DMS53 (cell line): ENCODE measurements at regions not wholly inside any gene's neighbourhood (a gene's known extent, or its start where the extent isn't known, plus 50 kb on each side); places are given as distances from the start of the nearest gene placed in this dataset.

Experiments used
- DNase-seq: peaks from one replicate; lab custom pipeline; 2025; lab: John Stamatoyannopoulos, UW

DNA sequence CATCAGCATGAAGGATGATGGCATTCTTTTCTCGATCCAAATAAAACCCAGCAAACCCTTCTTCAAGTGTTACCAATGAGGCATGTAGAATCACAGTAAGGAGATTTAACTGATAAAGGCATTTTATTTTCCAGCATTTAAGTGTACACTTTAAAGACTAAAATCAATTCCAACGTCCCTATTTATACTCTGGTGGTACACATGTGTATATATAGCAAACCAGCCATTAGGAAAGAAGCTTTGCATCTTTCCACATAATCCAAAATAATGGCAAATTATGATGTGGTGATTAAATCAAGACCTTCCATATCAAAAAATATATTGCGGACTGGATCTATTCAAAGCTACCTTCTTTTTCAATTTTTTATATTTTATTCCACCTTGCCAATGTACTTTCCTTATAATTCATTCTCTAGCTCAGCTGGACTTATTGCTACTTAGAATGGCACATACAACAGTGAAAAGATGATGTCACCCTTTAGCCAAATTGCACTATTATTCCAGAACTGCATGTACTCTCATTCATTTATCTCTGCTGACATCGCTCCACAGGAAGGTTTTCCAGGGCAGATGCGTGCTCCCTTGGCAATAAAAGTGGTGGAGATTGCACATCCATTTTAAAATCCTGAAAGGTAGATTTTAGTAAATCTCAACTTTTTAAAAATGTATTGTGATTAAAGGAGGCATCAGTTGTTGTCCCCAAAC, 63.3 kb upstream of the SLC30A5 start:
- no peak for DNase-seq

DNA sequence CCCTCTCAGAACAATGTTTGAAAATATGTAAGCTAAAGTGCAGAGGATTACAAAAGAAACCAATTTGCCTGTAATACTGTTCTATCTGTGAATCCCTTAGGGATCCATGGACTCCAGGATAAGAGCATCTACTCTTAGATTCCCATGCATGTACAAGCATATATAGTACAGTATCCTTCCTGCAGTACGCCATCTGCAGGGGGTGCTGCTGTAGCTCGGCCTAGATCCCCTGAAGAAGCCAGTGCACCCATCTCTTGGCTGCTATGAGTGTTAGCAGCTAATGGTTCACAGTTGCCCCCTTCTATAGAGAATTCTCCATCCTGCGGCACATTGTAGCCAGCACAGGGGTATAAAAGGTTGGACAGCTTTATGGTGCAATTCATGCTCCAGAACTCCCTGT, 61.8 kb upstream of the SLC30A5 start:
- peak; percentile 16 for DNase-seq

DNA sequence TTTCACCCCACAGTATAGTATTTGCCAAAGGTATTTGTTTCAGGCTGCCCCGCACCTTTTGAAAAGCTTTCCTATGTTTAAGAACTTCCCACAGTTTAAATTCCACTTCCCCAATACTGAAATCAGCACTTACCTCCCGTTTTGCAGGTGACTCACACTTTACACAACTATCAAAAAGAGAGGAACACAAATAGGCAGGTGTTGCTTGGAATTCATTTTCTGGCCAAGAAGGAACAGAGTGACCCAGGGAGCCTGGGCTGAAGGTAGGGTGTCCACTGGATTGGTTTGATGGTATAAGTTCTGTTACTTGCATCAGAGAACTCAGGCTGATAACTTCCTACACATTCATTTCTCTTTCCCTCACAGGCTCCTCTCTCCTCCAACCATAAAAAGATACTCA, 60.1 kb upstream of the SLC30A5 start:
- peak; percentile 61 for DNase-seq

DNA sequence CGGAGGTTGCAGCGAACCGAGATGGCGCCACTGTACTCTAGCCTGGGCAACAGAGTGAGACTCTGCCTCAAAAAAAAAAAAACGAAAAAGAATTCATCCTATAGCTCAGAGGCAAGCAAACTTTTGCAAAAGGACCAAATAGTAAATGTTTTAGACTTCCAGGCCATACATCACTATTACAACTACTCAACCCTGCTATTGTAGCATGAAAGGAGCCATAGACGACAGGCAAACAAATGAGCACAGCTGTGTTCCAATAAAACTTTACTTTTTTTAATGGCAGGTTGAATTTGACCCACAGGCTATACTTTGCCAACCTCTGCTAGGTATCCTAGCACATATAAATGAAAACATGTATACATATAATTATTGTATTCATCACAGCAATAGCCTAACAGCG, 58.9 kb upstream of the SLC30A5 start:
- no peak for DNase-seq

DNA sequence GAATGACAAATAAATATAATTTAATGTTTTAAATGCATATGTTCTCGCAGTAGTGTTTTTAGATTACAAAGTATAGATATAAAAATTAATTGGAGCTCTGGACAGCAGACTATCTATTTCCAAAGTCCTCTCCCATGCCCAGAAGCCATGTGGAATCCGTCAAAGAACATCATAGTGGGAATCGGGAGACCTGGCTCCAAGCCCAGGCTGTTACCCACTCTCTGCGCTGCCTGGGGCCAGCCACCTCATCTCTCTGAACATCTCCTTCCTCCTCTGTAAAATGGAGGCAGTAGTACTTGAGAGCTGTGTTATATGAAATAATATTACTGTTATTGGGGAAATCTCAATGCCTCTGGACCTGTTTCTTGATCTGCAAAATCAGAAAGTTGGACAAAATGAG, 58.1 kb upstream of the SLC30A5 start:
- DNase-seq = no peak

DNA sequence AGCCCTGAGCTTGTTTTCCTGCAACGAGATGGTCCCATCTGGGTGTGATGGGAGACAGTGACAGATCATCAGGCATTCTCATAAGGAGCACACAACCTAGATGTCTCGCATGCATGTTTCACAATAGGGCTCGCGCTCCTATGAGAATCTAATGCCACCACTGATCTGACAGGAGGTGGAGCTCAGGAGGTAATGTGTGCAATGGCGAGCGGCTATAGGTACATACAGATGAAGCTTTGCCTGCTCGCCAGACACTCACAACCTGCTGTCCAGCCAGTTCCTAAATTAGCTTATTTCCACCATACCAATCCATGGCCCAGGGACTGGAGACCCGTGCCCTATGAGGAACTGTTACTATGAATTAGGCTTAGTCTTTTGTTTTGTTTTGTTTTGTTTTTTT, 55.3 kb upstream of the SLC30A5 start:
- DNase-seq = no peak

DNA sequence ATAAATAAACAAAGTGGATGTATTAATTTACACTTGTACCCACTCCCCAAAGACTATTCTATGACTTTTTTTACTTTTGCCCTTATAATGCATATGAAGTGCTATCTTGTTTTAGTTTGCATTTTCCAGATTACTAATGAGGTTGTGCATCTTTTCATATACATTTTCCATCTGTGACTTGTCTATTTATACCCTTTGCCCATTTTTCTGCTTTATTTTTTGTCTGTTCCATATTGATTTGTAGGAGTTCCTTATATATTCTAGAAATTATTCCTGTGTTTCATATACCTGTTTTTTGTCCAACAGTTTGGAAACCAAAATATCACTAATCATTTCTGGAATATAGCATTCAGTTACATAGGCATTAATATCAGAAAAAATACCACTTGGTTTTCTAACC, 54.0 kb upstream of the SLC30A5 start:
- no peak for DNase-seq

DNA sequence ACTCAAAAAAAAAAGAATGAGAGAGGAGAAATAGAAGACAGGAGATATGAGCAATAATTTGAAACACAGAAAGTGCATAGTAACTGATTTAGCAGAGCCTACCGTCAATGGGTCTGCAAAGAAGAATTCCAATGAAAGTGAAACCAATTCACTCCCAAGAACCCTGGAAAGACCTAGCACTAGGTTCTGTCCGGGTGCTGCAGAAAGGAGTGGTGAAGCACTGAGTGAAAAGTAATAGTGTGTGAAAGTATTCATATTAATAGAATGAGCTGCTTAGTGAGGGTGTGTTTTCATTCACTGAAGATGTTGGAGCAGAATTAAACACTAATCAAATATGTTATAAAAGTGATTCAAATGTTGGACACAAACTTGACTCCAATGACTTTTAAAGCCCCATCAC, 51.3 kb upstream of the SLC30A5 start:
- DNase-seq = no peak

DNA sequence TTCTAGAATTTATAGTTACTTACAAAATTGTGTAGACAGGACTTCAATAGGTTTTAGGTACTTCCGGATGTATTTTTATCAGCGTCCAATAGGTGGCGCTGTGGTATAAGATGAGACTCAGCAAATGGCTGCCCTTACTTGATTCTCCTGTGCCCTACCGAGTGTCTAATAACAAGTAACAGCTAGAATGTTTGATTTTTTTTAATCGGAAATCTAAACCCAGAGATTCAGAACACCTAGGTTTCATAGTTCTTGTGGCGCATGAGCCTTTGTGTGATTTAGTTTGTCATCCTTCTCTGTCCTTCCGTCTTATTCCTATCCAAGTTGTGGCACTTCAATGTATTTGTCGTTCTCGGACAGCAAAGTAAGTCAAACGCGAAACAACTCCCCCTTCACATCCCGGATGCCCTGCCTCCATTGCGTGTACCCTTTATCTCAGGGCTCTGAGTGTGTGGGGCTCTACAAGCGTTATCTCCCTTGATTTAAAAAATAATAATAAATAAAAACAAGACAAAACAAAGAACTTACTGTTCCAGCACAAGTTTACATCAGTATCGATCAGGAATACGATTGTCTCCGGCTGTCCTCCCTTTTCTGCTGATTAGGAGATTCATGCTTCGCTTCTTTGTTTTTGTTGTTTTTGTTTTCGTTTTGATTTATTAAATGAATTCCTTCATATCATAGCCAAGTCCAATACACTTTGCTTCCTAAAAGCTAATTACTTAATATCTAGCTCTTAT, 50.7 kb upstream of the SLC30A5 start:
- peak; percentile 92 for DNase-seq

DNA sequence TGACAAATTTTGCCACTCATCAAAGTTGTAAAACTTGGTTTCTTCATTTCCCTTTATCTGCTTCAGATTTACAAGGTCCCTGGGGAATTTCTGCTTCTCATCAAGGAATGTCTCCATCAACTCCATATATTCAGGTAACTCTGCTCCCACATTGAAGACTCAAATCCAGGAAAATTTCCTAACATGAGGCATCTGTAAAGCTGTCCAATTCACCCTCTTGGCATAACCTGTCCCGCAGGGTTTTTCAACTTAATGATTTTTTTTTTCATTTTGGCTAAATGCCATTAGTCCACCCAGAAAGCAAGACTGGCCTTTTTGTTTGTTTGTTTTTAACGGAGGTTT, 50.2 kb upstream of the SLC30A5 start:
- DNase-seq = peak; percentile 68
